ES-I3 (cell line): ENCODE measurements at regions not wholly inside any gene's neighbourhood (a gene's known extent, or its start where the extent isn't known, plus 50 kb on each side); places are given as distances from the start of the nearest gene placed in this dataset.
"Not testable (repeated sequence)": the region's sequence is repeated elsewhere in the genome, so short reads cannot be mapped to it uniquely, and the experiment has no call there.

Source experiments
- H3K36me3 ChIP-seq: 2 replicates; pipeline ENCODE4 v1.6.1; 2013; ENCODE audit warnings: mild to moderate bottlenecking, low read length, control low read depth, moderate library complexity; ENCODE audit not compliant: insufficient read depth
- H3K4me1 ChIP-seq: 2 replicates; pipeline ENCODE4 v1.6.1; 2013; ENCODE audit warnings: mild to moderate bottlenecking, control low read depth, low read length; ENCODE audit not compliant: insufficient read depth
- H3K9ac ChIP-seq: 2 replicates; pipeline ENCODE4 v1.6.1; 2013; ENCODE audit warnings: low read depth, mild to moderate bottlenecking, low read length, moderate library complexity
- H3K9me3 ChIP-seq: 2 replicates; pipeline ENCODE4 v1.6.1; 2013; ENCODE audit warnings: mild to moderate bottlenecking, low read length, moderate library complexity; ENCODE audit not compliant: control insufficient read depth, insufficient read depth

- Histone ChIP-seq H3K4me1 (no peaks in the 10 kb centered on the region), H3K36me3 (no peaks in the 10 kb centered on the region), H3K9me3 (no peaks in the 10 kb centered on the region), H3K9ac (no peak overlapping the region)
These were observed 63.8 kb upstream of the ATXN1 start for GRCh38 chr6:16824845-16825685.

- H3K36me3 ChIP-seq = no peaks in the 10 kb centered on the region
- no peaks in the 10 kb centered on the region for H3K4me1 ChIP-seq
- no peaks in the 10 kb centered on the region for H3K9me3 ChIP-seq
- no peak overlapping the region for H3K9ac ChIP-seq
These were observed 62.6 kb upstream of the ATXN1 start for GRCh38 chr6:16823718-16824352.

- H3K4me1 ChIP-seq = no peaks in the 10 kb centered on the region
- no peak overlapping the region for H3K9ac ChIP-seq
- H3K36me3 ChIP-seq = no peaks in the 10 kb centered on the region
- H3K9me3 ChIP-seq = no peaks in the 10 kb centered on the region
These were observed 61.9 kb upstream of the ATXN1 start for GRCh38 chr6:16822975-16823717.

GRCh38 chr6:16822529-16822928, 61.3 kb upstream of the ATXN1 start:
- Histone ChIP-seq H3K36me3 (no peaks in the 10 kb centered on the region), H3K9me3 (no peaks in the 10 kb centered on the region), H3K9ac (no peak overlapping the region), H3K4me1 (no peaks in the 10 kb centered on the region)

- H3K36me3 ChIP-seq = no peaks in the 10 kb centered on the region
- H3K9me3 ChIP-seq = no peaks in the 10 kb centered on the region
- H3K4me1 ChIP-seq = no peaks in the 10 kb centered on the region
- no peak overlapping the region for H3K9ac ChIP-seq
These were observed 60.6 kb upstream of the ATXN1 start for GRCh38 chr6:16821834-16822264.

GRCh38 chr6:16820262-16820661, 59.0 kb upstream of the ATXN1 start:
- not testable (repeated sequence) for H3K36me3 ChIP-seq, H3K4me1 ChIP-seq, H3K9me3 ChIP-seq

GRCh38 chr6:16819752-16820151, 58.5 kb upstream of the ATXN1 start:
- no peaks in the 10 kb centered on the region for H3K9me3 ChIP-seq
- no peaks in the 10 kb centered on the region for H3K4me1 ChIP-seq
- H3K9ac ChIP-seq = no peak overlapping the region
- no peaks in the 10 kb centered on the region for H3K36me3 ChIP-seq

More at GRCh38 chr6:16820262-16820661, 59.0 kb upstream of the ATXN1 start:
- H3K9ac ChIP-seq = not testable (repeated sequence)

GRCh38 chr6:16818992-16819626, 57.8 kb upstream of the ATXN1 start:
- Histone ChIP-seq H3K36me3 (no peaks in the 10 kb centered on the region), H3K9ac (no peak overlapping the region), H3K4me1 (no peaks in the 10 kb centered on the region)

GRCh38 chr6:16817594-16817993, 56.3 kb upstream of the ATXN1 start:
- H3K4me1 ChIP-seq = no peaks in the 10 kb centered on the region
- H3K9ac ChIP-seq = no peak overlapping the region
- no peaks in the 10 kb centered on the region for H3K36me3 ChIP-seq
- H3K9me3 ChIP-seq = no peaks in the 10 kb centered on the region; the same call in 1 of the 2 replicates

More at GRCh38 chr6:16818992-16819626, 57.8 kb upstream of the ATXN1 start:
- no peaks in the 10 kb centered on the region for H3K9me3 ChIP-seq

- no peak overlapping the region for H3K9ac ChIP-seq
These were observed 55.6 kb upstream of the ATXN1 start for GRCh38 chr6:16816891-16817290.

GRCh38 chr6:16812993-16813392, 51.7 kb upstream of the ATXN1 start:
- peaks cover 19% of the 10 kb centered on the region for H3K9me3 ChIP-seq
- no peaks in the 10 kb centered on the region for H3K4me1 ChIP-seq
- no peaks in the 10 kb centered on the region for H3K36me3 ChIP-seq
- no peak overlapping the region for H3K9ac ChIP-seq

More at GRCh38 chr6:16816891-16817290, 55.6 kb upstream of the ATXN1 start:
- Histone ChIP-seq H3K36me3 (no peaks in the 10 kb centered on the region), H3K9me3 (peaks cover 7% of the 10 kb centered on the region), H3K4me1 (no peaks in the 10 kb centered on the region)

- H3K36me3 ChIP-seq = no peaks in the 10 kb centered on the region
- H3K9me3 ChIP-seq = peaks cover 19% of the 10 kb centered on the region
- no peak overlapping the region for H3K9ac ChIP-seq
- no peaks in the 10 kb centered on the region for H3K4me1 ChIP-seq
These were observed 50.2 kb upstream of the ATXN1 start for GRCh38 chr6:16811277-16811979.
